HG02763 (cell line): ENCODE measurements at regions not wholly inside any gene's neighbourhood (a gene's known extent, or its start where the extent isn't known, plus 50 kb on each side); places are given as distances from the start of the nearest gene placed in this dataset.
A peak's percentile ranks its signal among the peaks of the same experiment; 100 is the strongest.
"Not testable (repeated sequence)": the region's sequence is repeated elsewhere in the genome, so short reads cannot be mapped to it uniquely, and the experiment has no call there.

Source experiments
- ATAC-seq: cut with Tn5 transposase; IDR thresholded peaks from one replicate; pipeline ENCODE4 v1.9.1; 2021; ENCODE audit warnings: mild to moderate bottlenecking, moderate library complexity; ENCODE audit not compliant: unreplicated experiment

- no peak for ATAC-seq
Observed at GRCh38 chr4:77437079-77437478, 168.5 kb upstream of the CXCL13 start.

GRCh38 chr4:77438549-77438948, 167.1 kb upstream of the CXCL13 start:
- ATAC-seq: no peak

GRCh38 chr4:77443941-77444340, 161.7 kb upstream of the CXCL13 start:
- ATAC-seq: no peak

DNA sequence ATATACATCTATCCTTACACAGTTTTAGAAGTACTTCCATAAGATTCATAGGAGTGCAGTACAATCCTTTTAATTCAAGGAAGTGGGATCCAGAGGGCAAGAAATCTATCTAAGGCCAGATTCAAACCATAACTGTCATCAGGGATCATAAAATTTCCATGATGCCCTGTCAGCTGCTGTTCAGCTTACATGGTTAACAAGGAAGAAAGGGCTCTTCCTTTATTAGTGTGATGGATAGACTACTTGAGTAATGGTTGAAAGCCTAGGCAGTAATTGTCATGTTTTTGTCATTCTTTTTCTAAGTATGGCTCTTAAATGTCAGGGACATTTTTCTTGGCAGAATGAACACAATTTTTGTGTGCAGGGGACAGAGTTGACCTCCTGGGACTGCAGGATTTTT, 159.8 kb upstream of the CXCL13 start:
- ATAC-seq: no peak

DNA sequence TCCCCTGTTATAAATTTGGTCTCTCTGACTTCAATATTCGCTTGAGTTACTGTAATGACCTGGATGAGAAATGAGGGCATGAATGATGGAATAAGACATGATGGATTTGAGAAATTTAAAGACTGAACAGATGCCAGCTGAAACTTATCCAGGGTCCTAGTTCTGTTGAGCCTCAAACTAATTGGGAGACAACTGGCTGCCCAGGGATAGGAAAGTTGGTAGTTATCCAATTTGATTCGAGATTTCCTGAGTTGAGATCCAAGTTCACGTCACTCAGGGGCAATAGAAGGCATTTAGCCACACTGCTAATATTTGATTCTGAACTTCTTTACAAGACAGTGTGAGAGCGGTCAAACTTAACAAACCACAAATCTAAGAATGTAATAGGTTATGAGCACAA, 159.0 kb upstream of the CXCL13 start:
- no peak for ATAC-seq

- ATAC-seq: no peak
Observed at GRCh38 chr4:77449171-77449570, 156.4 kb upstream of the CXCL13 start.

GRCh38 chr4:77450006-77450405, 155.6 kb upstream of the CXCL13 start:
- ATAC-seq: no peak

DNA sequence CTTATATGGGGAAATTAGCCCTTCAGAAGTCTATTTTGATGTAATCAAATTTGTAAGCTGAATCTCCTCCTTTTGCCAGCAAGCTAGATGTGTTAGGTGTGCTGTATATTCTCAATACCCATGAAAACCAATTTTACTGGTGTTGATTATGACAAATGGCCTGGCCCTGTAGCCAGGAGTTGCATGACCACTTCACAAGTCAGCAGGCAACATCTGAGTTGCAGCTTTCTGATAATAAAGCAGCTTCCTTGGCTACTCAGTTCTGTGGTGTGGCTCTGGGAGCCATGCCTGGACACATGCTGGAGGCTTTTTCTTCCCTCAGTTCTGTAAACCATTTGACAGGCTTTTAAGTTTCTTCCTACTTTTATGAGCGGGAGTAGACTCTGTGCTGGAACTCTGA, 154.1 kb upstream of the CXCL13 start:
- no peak for ATAC-seq

DNA sequence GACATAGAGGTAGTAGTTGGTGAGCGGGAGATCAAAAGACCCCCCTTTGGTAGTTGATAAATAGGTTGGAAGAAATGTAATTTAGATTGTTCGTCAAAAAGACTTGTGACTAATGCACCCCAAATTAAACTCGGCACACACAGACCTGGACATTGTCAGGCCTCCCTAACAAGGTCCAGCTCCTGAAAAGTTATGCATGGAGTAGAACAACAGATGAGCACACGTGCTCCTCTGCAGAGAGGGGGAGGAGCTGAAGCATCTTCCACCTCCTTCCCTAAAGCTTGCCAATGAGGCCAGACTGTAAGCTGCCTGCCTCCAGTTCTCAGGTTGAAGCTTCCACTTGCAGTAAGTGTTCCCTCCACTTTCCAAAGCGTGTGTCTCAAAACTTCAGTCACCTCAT, 153.5 kb upstream of the CXCL13 start:
- not testable (repeated sequence) for ATAC-seq

GRCh38 chr4:77453911-77454310, 151.7 kb upstream of the CXCL13 start:
- no peak for ATAC-seq

GRCh38 chr4:77454858-77455257, 150.8 kb upstream of the CXCL13 start:
- no peak for ATAC-seq

GRCh38 chr4:77464100-77464499, 141.5 kb upstream of the CXCL13 start:
- not testable (repeated sequence) for ATAC-seq

- no peak for ATAC-seq
Observed at GRCh38 chr4:77465271-77465670, 140.3 kb upstream of the CXCL13 start.

GRCh38 chr4:77466430-77466829, 139.2 kb upstream of the CXCL13 start:
- no peak for ATAC-seq

GRCh38 chr4:77471821-77472495, 133.7 kb upstream of the CXCL13 start:
- no peak for ATAC-seq

DNA sequence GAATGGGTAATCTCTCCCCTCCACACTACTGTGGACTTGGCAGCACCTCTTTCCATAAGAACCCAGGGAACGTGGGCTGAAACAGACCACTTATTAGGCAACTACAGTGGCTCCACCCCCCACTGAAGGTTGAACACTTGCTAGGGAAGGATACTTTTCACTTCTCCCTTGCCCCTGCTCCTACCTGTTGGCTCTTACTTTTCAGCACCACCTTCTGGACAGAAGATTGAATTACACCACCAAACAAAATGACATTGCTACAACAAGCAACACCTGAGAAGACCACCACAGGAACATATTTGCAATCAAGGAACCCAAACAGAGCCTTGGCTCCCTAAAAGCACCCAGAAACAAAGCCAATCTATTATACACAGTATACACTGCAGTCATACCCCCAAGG, 132.1 kb upstream of the CXCL13 start:
- ATAC-seq: no peak

DNA sequence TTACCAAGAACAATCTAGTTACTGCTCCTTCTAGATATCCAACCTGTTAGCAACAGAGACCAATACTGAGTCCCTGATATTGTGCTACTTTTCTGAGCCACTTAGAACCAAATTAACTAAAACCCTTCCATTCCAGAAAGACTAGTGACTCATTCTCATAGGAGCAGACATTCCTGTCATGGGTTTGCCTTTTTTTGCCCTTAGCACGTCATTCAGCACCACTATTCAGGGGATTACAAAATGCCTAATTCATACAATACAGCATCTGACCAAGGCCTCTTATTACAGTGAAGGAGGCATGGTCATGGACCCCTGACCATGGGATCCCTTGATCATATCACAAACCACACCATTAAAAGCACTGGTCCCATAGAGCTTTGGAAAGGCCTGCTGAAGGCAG, 123.8 kb upstream of the CXCL13 start:
- no peak for ATAC-seq

DNA sequence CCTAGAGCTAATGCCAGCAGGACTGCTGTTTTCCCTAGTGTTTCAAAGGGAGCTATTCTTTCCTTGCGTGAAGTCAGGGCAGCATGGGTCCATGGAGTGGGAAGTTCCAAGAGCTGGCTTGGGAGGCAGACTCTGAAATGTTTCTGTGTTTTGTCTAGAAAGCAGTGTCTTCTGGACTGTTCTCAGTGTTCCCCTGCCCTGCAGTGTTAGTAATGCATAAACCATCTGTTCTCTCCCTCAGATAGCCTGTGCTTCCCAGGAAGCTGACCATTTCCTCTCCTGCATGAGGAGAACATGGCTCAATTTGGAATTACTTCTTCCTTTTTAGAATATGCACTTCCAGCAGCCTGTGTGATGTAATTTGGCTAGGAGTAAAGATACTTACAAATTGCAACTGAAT, 116.7 kb upstream of the CXCL13 start:
- ATAC-seq: no peak

- ATAC-seq: peak; percentile 51
Observed at GRCh38 chr4:77493120-77493752, 112.4 kb upstream of the CXCL13 start.

DNA sequence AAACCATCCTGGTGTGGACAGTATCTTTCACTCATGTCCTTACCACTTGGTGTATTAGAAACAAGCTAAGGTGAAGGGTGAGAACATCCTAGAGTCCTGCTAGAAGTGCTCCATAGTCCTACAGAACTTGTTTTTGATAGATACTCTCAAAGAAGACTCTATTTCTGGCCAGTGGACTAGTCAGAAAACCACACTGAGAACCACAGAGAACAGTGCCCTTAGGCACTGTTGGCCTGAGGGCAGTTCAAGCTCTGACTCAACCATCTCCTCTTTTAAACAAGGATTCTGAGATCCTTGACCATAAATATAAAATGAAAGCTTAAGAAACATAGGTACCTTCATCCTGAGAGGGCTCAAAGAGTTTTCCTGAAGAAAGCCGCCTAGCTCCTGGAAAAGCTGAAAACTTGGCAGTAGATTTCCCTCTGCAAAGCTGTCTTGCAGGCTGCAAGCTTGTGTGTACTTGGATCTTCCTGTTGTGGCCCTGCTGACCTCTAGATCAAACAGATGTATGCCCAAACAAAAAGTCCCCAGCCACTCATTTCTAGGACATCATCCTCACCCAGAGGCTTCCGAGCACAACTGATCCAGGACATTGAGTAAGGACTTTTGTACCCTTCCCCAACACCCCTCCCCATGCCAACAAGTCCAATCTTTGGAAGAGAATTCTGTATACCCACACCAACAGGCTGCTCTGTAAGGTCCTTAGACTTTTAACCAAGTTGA, 111.6 kb upstream of the CXCL13 start:
- peak; percentile 47 for ATAC-seq

DNA sequence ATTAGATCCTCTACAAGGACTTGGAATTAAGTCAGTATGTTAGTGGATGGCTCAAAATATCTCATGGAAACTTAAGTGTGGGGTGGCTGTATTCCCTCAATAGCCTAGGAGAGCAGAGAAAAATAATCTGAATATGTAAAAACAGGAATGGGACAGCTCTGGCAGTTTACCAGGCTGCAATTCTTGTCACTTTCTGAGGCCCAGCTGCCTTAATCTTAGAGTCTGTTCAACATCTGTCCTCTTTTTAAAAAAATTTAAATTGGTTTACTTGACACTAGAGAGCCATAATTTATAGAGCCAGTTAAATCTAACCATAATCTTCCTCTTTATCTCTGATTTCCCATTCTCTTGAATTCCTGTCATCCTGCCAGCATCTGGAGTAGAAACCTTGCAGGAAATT, 109.2 kb upstream of the CXCL13 start:
- ATAC-seq: no peak

GRCh38 chr4:77500801-77501200, 104.8 kb upstream of the CXCL13 start:
- ATAC-seq: no peak
